CD14-positive monocyte (primary cell): ENCODE measurements at regions not wholly inside any gene's neighbourhood (a gene's known extent, or its start where the extent isn't known, plus 50 kb on each side); places are given as distances from the start of the nearest gene placed in this dataset.

Experiments
- DNase-seq, 3 donors: peaks; one replicate each; pipeline ENCODE4 v3.0.0-alpha.2; 2011 to 2022
- H2AFZ ChIP-seq: 2 replicates; pipeline ENCODE4 v1.6.0; 2012; ENCODE audit warnings: mild to moderate bottlenecking, low read depth, low read length, inconsistent platforms; ENCODE audit not compliant: insufficient read depth, poor library complexity, severe bottlenecking
- H3K27ac ChIP-seq, 2 donors: 1 replicate in 1 of 2; 2 replicates in 1 of 2; pipeline ENCODE4 v1.5.1; 2012 to 2013; ENCODE audit warnings: low read length in 2 of 2, control low read depth in 1 of 2, inconsistent platforms in 1 of 2, low read depth in 1 of 2, mild to moderate bottlenecking in 1 of 2
- H3K27me3 ChIP-seq, 2 donors: one replicate each; pipeline versions ENCODE4 v1.6.0 to v1.6.1; 2011 to 2013; ENCODE audit warnings: low read length in 2 of 2; ENCODE audit not compliant: control insufficient read depth in 2 of 2, insufficient read depth in 2 of 2
- H3K36me3 ChIP-seq, 2 donors: replicated peaks in 1 of 2; 1 replicate in 1 of 2; 2 replicates in 1 of 2; pipeline versions ENCODE4 v1.5.1 to v1.6.1; 2012 to 2013; ENCODE audit warnings: low read length in 2 of 2, control low read depth in 1 of 2, inconsistent platforms in 1 of 2, mild to moderate bottlenecking in 1 of 2; ENCODE audit not compliant: insufficient read depth in 2 of 2, control insufficient read depth in 1 of 2
- H3K4me1 ChIP-seq, 2 donors: 1 replicate in 1 of 2; 2 replicates in 1 of 2; pipeline versions ENCODE4 v1.5.1 to v1.6.1; 2012 to 2013; ENCODE audit warnings: low read length in 2 of 2, control low read depth in 1 of 2, inconsistent platforms in 1 of 2, mild to moderate bottlenecking in 1 of 2, moderate library complexity in 1 of 2; ENCODE audit not compliant: insufficient read depth in 2 of 2, control insufficient read depth in 1 of 2
- H3K4me2 ChIP-seq: replicated peaks from 2 replicates; pipeline ENCODE3; 2012; ENCODE audit warnings: low read length, moderate library complexity, mild to moderate bottlenecking; ENCODE audit not compliant: poor library complexity, severe bottlenecking; ENCODE audit errors: extremely low read depth
- H3K4me3 ChIP-seq, 3 experiments: fragments of 200-600 bp in 1 of 3; sonication (generic) in 1 of 3; replicated peaks in 1 of 3; 1 replicate in 2 of 3; 2 replicates in 1 of 3; pipeline ENCODE4 v1.5.1; 2011 to 2013; ENCODE audit warnings: low read length in 3 of 3, mild to moderate bottlenecking in 3 of 3, control low read depth in 2 of 3, low read depth in 2 of 3, inconsistent platforms in 1 of 3, moderate library complexity in 1 of 3
- H3K79me2 ChIP-seq: 2 replicates; pipeline ENCODE4 v1.6.0; 2012; ENCODE audit warnings: mild to moderate bottlenecking, control low read depth, inconsistent platforms, low read length, moderate library complexity; ENCODE audit not compliant: insufficient read depth
- H3K9ac ChIP-seq: 2 replicates; pipeline ENCODE4 v1.6.0; 2017; ENCODE audit warnings: low read length, mild to moderate bottlenecking; ENCODE audit not compliant: insufficient read depth, poor library complexity, severe bottlenecking
- H3K9me3 ChIP-seq, 2 donors: replicated peaks in 1 of 2; 1 replicate in 1 of 2; 2 replicates in 1 of 2; pipeline versions ENCODE4 v1.5.1 to v1.6.1; 2012 to 2013; ENCODE audit warnings: low read length in 2 of 2, control low read depth in 1 of 2; ENCODE audit not compliant: control insufficient read depth in 1 of 2, insufficient read depth in 1 of 2
- H4K20me1 ChIP-seq: 2 replicates; pipeline ENCODE4 v1.6.0; 2012; ENCODE audit warnings: mild to moderate bottlenecking, low read length, control low read depth, moderate library complexity; ENCODE audit not compliant: insufficient read depth
- H3K27ac Mint-ChIP-seq, 7 donors: one replicate each; pipeline ENCODE4 v1.8.0; 2020; ENCODE audit warnings: mild to moderate bottlenecking in 7 of 7, mixed read lengths in 7 of 7, moderate library complexity in 6 of 7, inconsistent platforms in 2 of 7
- H3K27me3 Mint-ChIP-seq, 3 donors: one replicate each; pipeline ENCODE4 v1.8.0; 2021 to 2022; ENCODE audit warnings: low read depth in 3 of 3, mild to moderate bottlenecking in 3 of 3, mixed read lengths in 3 of 3, moderate library complexity in 3 of 3, inconsistent platforms in 1 of 3
- H3K36me3 Mint-ChIP-seq, 2 donors: one replicate each; pipeline ENCODE4 v1.8.0; 2020; ENCODE audit warnings: mixed read lengths in 2 of 2, inconsistent platforms in 1 of 2, mild to moderate bottlenecking in 1 of 2
- H3K4me1 Mint-ChIP-seq: one replicate; pipeline ENCODE4 v1.8.0; 2020; ENCODE audit warnings: mild to moderate bottlenecking, mixed read lengths
- H3K4me3 Mint-ChIP-seq, 2 donors: one replicate each; pipeline ENCODE4 v1.8.0; 2020; ENCODE audit warnings: mild to moderate bottlenecking in 2 of 2, mixed read lengths in 2 of 2, moderate library complexity in 1 of 2
- H3K9me3 Mint-ChIP-seq, 7 donors: one replicate each; pipeline ENCODE4 v1.8.0; 2020 to 2022; ENCODE audit warnings: mixed read lengths in 7 of 7, mild to moderate bottlenecking in 6 of 7, moderate library complexity in 6 of 7, inconsistent platforms in 2 of 7
- CTCF ChIP-seq: fragments of 200-600 bp; IDR thresholded peaks from one replicate; pipeline ENCODE4 v1.8.0; 2022; ENCODE audit warnings: antibody characterized with exemption, mild to moderate bottlenecking
- WGBS: methylation state at CpG from one replicate; pipeline ENCODE4 v1.1.5; 2013; ENCODE audit warnings: missing lambda C conversion rate; ENCODE audit not compliant: insufficient coverage; 5-methylcytosine and 5-hydroxymethylcytosine counted together
- intact Hi-C, 2 donors: fragments of 100-400 bp; cut with micrococcal nuclease; formaldehyde crosslinking; loops; one replicate each; pipeline versions ENCODE4 v1.15.0 to v1.15.1; 2023

- intact Hi-C loops: no loop called here
- H3K36me3 Mint-ChIP-seq: no peaks in the 10 kb centered on the region
Measured at GRCh38 chr6:77021232-77021631, 442.1 kb downstream of the HTR1B start.

GRCh38 chr6:77019081-77019480 lies 444.2 kb downstream of the HTR1B start:
- Histone ChIP-seq H3K4me2 (no peak overlapping the region), H3K4me1 (no peaks in the 10 kb centered on the region), H3K4me3 (no peak overlapping the region), H3K27me3 (no peaks in the 10 kb centered on the region), H4K20me1 (no peaks in the 10 kb centered on the region), H3K36me3 (no peaks in the 10 kb centered on the region), H3K9ac (no peak overlapping the region), H3K27ac (no peak overlapping the region), H3K79me2 (no peaks in the 10 kb centered on the region), H2AFZ (no peak overlapping the region), H3K9me3 (peaks cover 0 to 4% of the 10 kb centered on the region in 2 donors)
- no peak for TF ChIP-seq CTCF
- intact Hi-C loops: no loop called here
- no peaks in the 10 kb centered on the region for H3K36me3 Mint-ChIP-seq
- peaks cover 0 to 5% (median 0%) of the 10 kb centered on the region in 7 donors for H3K9me3 Mint-ChIP-seq
- no peaks in the 10 kb centered on the region for H3K4me1 Mint-ChIP-seq
- H3K4me3 Mint-ChIP-seq: no peak overlapping the region
- no peak overlapping the region for H3K27ac Mint-ChIP-seq
- no peak for DNase-seq
- H3K27me3 Mint-ChIP-seq: no peaks in the 10 kb centered on the region
- WGBS: 100% methylated on average over 2 of the region's 3 CpGs

More at GRCh38 chr6:77021232-77021631, 442.1 kb downstream of the HTR1B start:
- H3K27ac ChIP-seq: no peak overlapping the region
- H3K27me3 ChIP-seq: no peaks in the 10 kb centered on the region
- TF ChIP-seq CTCF: no peak
- Mint-ChIP-seq H3K27ac (no peak overlapping the region), H3K27me3 (no peaks in the 10 kb centered on the region), H3K4me1 (no peaks in the 10 kb centered on the region), H3K9me3 (peaks cover 0 to 2% (median 0%) of the 10 kb centered on the region in 7 donors), H3K4me3 (no peak overlapping the region)
- H3K9ac ChIP-seq: no peak overlapping the region
- no peak overlapping the region for H3K4me3 ChIP-seq
- H3K9me3 ChIP-seq: no peaks in the 10 kb centered on the region
- no peak for DNase-seq
- H3K36me3 ChIP-seq: no peaks in the 10 kb centered on the region
- H3K4me1 ChIP-seq: no peaks in the 10 kb centered on the region
- no peaks in the 10 kb centered on the region for H3K79me2 ChIP-seq
- H4K20me1 ChIP-seq: no peaks in the 10 kb centered on the region
- H3K4me2 ChIP-seq: no peak overlapping the region
- H2AFZ ChIP-seq: no peak overlapping the region
